ENCODE measurements at regions not wholly inside any gene's neighbourhood (a gene's known extent, or its start where the extent isn't known, plus 50 kb on each side); places are given as distances from the start of the nearest gene placed in this dataset.

- Histone ChIP-seq H3K4me2 (ENCODE audit: low read depth, low read length) (no peak overlapping the region), H3K4me1 (ENCODE audit: low read length) (no peaks in the 10 kb centered on the region), H4K20me1 (ENCODE audit: insufficient read depth, low read length) (no peaks in the 10 kb centered on the region), H3K9ac (ENCODE audit: low read length) (no peak overlapping the region), H3K4me3 (ENCODE audit: low read length) (no peak overlapping the region), H3K9me3 (replicated peaks; ENCODE audit: insufficient read depth, low read length) (no peaks in the 10 kb centered on the region), H2AFZ (ENCODE audit: low read length) (no peak overlapping the region), H3K27ac (ENCODE audit: low read length) (no peak overlapping the region), H3K36me3 (replicated peaks; ENCODE audit: insufficient read depth, low read length) (no peaks in the 10 kb centered on the region), H3F3A (ENCODE audit: insufficient read depth, low read length) (no peaks in the 10 kb centered on the region), H3K9me2 (replicated peaks; ENCODE audit: insufficient read depth, low read length) (no peaks in the 10 kb centered on the region), H3K79me2 (ENCODE audit: low read length) (no peaks in the 10 kb centered on the region), H3K27me3 (replicated peaks; ENCODE audit: insufficient read depth, low read length) (no peaks in the 10 kb centered on the region)
- no peak for TF ChIP-seq EZH2phosphoT487 (IDR thresholded peaks at IDR 0.05; ENCODE audit: low read length)
- TF ChIP-seq EZH2 (optimal IDR thresholded peaks at IDR 0.05; ENCODE audit: low read depth, low read length), result no peak
- TF ChIP-seq CTCF (IDR thresholded peaks at IDR 0.05; ENCODE audit: low read length), result no peak
- DNase-seq, result no peak
Observed at GRCh38 chr2:17166506-17166905, 351.7 kb downstream of the RAD51AP2 start.

- no peaks in the 10 kb centered on the region for H4K20me1 ChIP-seq (ENCODE audit: insufficient read depth, low read length)
- TF ChIP-seq CTCF (IDR thresholded peaks at IDR 0.05; ENCODE audit: low read length) (no peak), EZH2phosphoT487 (IDR thresholded peaks at IDR 0.05; ENCODE audit: low read length) (no peak), EZH2 (optimal IDR thresholded peaks at IDR 0.05; ENCODE audit: low read depth, low read length) (no peak)
- H3K36me3 ChIP-seq (replicated peaks; ENCODE audit: insufficient read depth, low read length), result no peaks in the 10 kb centered on the region
- no peak overlapping the region for H2AFZ ChIP-seq (ENCODE audit: low read length)
- no peak for DNase-seq
- H3K4me2 ChIP-seq (ENCODE audit: low read depth, low read length), result no peak overlapping the region
- no peaks in the 10 kb centered on the region for H3K79me2 ChIP-seq (ENCODE audit: low read length)
- no peaks in the 10 kb centered on the region for H3F3A ChIP-seq (ENCODE audit: insufficient read depth, low read length)
- H3K4me3 ChIP-seq (ENCODE audit: low read length), result no peak overlapping the region
- H3K4me1 ChIP-seq (ENCODE audit: low read length), result no peaks in the 10 kb centered on the region
- H3K27ac ChIP-seq (ENCODE audit: low read length), result no peak overlapping the region
- no peaks in the 10 kb centered on the region for H3K9me3 ChIP-seq (replicated peaks; ENCODE audit: insufficient read depth, low read length)
- H3K9me2 ChIP-seq (replicated peaks; ENCODE audit: insufficient read depth, low read length), result no peaks in the 10 kb centered on the region
- H3K27me3 ChIP-seq (replicated peaks; ENCODE audit: insufficient read depth, low read length), result no peaks in the 10 kb centered on the region
- H3K9ac ChIP-seq (ENCODE audit: low read length), result no peak overlapping the region
Observed at GRCh38 chr2:17164550-17164949, 353.7 kb downstream of the RAD51AP2 start.

GRCh38 chr2:17163638-17164037, 354.6 kb downstream of the RAD51AP2 start:
- Histone ChIP-seq H3K9me2 (replicated peaks; ENCODE audit: insufficient read depth, low read length) (no peaks in the 10 kb centered on the region), H2AFZ (ENCODE audit: low read length) (no peak overlapping the region), H3K27ac (ENCODE audit: low read length) (no peak overlapping the region), H3K79me2 (ENCODE audit: low read length) (no peaks in the 10 kb centered on the region), H3K9me3 (replicated peaks; ENCODE audit: insufficient read depth, low read length) (no peaks in the 10 kb centered on the region), H3K4me2 (ENCODE audit: low read depth, low read length) (no peak overlapping the region), H3K27me3 (replicated peaks; ENCODE audit: insufficient read depth, low read length) (no peaks in the 10 kb centered on the region), H3F3A (ENCODE audit: insufficient read depth, low read length) (no peaks in the 10 kb centered on the region), H3K9ac (ENCODE audit: low read length) (no peak overlapping the region), H3K36me3 (replicated peaks; ENCODE audit: insufficient read depth, low read length) (no peaks in the 10 kb centered on the region), H4K20me1 (ENCODE audit: insufficient read depth, low read length) (no peaks in the 10 kb centered on the region), H3K4me3 (ENCODE audit: low read length) (no peak overlapping the region), H3K4me1 (ENCODE audit: low read length) (no peaks in the 10 kb centered on the region)
- no peak for DNase-seq
- no peak for TF ChIP-seq EZH2phosphoT487 (IDR thresholded peaks at IDR 0.05; ENCODE audit: low read length)
- TF ChIP-seq EZH2 (optimal IDR thresholded peaks at IDR 0.05; ENCODE audit: low read depth, low read length), result no peak
- no peak for TF ChIP-seq CTCF (IDR thresholded peaks at IDR 0.05; ENCODE audit: low read length)
